ENCODE measurements at regions not wholly inside any gene's neighbourhood (a gene's known extent, or its start where the extent isn't known, plus 50 kb on each side); places are given as distances from the start of the nearest gene placed in this dataset. TPM values are rescaled to one million over a fixed set of nuclear protein-coding genes. Genes with fewer than 3 reads are reported as not detected.
"Not testable (repeated sequence)": the region's sequence is repeated elsewhere in the genome, so short reads cannot be mapped to it uniquely, and the experiment has no call there.

DNA sequence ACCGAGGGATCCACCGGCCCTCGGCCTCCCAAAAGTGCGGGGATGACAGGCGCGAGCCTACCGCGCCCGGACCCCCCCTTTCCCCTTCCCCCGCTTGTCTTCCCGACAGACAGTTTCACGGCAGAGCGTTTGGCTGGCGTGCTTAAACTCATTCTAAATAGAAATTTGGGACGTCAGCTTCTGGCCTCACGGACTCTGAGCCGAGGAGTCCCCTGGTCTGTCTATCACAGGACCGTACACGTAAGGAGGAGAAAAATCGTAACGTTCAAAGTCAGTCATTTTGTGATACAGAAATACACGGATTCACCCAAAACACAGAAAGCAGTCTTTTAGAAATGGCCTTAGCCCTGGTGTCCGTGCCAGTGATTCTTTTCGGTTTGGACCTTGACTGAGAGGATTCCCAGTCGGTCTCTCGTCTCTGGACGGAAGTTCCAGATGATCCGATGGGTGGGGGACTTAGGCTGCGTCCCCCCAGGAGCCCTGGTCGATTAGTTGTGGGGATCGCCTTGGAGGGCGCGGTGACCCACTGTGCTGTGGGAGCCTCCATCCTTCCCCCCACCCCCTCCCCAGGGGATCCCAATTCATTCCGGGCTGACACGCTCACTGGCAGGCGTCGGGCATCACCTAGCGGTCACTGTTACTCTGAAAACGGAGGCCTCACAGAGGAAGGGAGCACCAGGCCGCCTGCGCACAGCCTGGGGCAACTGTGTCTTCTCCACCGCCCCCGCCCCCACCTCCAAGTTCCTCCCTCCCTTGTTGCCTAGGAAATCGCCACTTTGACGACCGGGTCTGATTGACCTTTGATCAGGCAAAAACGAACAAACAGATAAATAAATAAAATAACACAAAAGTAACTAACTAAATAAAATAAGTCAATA, 2093.4 kb upstream of the TPTE start:
- not testable (repeated sequence) for DNase-seq (ENCODE audit: low spot score in 2 of 2, unreplicated experiment in 2 of 2); H3K27ac Mint-ChIP-seq; H3K4me3 Mint-ChIP-seq; H3K36me3 Mint-ChIP-seq; H3K9me3 Mint-ChIP-seq; H3K27me3 Mint-ChIP-seq (ENCODE audit: low read depth); H3K4me1 Mint-ChIP-seq

DNA sequence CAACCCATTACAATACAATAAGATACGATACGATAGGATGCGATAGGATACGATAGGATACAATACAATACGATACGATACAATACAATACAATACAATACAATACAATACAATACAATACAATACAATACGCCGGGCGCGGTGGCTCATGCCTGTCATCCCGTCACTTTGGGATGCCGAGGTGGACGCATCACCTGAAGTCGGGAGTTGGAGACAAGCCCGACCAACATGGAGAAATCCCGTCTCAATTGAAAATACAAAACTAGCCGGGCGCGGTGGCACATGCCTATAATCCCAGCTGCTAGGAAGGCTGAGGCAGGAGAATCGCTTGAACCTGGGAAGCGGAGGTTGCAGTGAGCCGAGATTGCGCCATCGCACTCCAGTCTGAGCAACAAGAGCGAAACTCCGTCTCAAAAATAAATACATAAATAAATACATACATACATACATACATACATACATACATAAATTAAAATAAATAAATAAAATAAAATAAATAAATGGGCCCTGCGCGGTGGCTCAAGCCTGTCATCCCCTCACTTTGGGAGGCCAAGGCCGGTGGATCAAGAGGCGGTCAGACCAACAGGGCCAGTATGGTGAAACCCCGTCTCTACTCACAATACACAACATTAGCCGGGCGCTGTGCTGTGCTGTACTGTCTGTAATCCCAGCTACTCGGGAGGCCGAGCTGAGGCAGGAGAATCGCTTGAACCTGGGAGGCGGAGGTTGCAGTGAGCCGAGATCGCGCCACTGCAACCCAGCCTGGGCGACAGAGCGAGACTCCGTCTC, 2092.5 kb upstream of the TPTE start:
- not testable (repeated sequence) for H3K4me1 Mint-ChIP-seq; H3K27me3 Mint-ChIP-seq (ENCODE audit: low read depth); H3K36me3 Mint-ChIP-seq; H3K27ac Mint-ChIP-seq; H3K9me3 Mint-ChIP-seq; DNase-seq (ENCODE audit: low spot score in 2 of 2, unreplicated experiment in 2 of 2); H3K4me3 Mint-ChIP-seq

DNA sequence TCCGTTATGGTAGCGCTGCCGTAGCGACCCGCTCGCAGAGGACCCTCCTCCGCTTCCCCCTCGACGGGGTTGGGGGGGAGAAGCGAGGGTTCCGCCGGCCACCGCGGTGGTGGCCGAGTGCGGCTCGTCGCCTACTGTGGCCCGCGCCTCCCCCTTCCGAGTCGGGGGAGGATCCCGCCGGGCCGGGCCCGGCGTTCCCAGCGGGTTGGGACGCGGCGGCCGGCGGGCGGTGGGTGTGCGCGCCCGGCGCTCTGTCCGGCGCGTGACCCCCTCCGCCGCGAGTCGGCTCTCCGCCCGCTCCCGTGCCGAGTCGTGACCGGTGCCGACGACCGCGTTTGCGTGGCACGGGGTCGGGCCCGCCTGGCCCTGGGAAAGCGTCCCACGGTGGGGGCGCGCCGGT, 2086.7 kb upstream of the TPTE start:
- H3K4me1 Mint-ChIP-seq; H3K36me3 Mint-ChIP-seq; H3K9me3 Mint-ChIP-seq; DNase-seq (ENCODE audit: low spot score in 2 of 2, unreplicated experiment in 2 of 2); H3K27ac Mint-ChIP-seq; H3K4me3 Mint-ChIP-seq; H3K27me3 Mint-ChIP-seq (ENCODE audit: low read depth): not testable (repeated sequence)

DNA sequence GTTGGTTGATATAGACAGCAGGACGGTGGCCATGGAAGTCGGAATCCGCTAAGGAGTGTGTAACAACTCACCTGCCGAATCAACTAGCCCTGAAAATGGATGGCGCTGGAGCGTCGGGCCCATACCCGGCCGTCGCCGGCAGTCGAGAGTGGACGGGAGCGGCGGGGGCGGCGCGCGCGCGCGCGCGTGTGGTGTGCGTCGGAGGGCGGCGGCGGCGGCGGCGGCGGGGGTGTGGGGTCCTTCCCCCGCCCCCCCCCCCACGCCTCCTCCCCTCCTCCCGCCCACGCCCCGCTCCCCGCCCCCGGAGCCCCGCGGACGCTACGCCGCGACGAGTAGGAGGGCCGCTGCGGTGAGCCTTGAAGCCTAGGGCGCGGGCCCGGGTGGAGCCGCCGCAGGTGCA, 2078.3 kb upstream of the TPTE start:
- not testable (repeated sequence) for H3K36me3 Mint-ChIP-seq; DNase-seq (ENCODE audit: low spot score in 2 of 2, unreplicated experiment in 2 of 2); H3K27me3 Mint-ChIP-seq (ENCODE audit: low read depth); H3K4me1 Mint-ChIP-seq; H3K27ac Mint-ChIP-seq; H3K9me3 Mint-ChIP-seq; H3K4me3 Mint-ChIP-seq

DNA sequence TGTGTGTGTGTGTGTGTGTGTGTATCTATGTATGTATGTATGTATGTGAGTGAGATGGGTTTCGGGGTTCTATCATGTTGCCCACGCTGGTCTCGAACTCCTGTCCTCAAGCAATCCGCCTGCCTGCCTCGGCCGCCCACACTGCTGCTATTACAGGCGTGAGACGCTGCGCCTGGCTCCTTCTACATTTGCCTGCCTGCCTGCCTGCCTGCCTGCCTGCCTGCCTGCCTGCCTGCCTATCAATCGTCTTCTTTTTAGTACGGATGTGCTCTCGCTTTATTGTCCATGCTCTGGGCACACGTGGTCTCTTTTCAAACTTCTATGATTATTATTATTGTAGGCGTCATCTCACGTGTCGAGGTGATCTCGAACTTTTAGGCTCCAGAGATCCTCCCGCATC, 2071.6 kb upstream of the TPTE start:
- not testable (repeated sequence) for H3K27me3 Mint-ChIP-seq (ENCODE audit: low read depth); DNase-seq (ENCODE audit: low spot score in 2 of 2, unreplicated experiment in 2 of 2); H3K36me3 Mint-ChIP-seq; H3K9me3 Mint-ChIP-seq; H3K27ac Mint-ChIP-seq; H3K4me1 Mint-ChIP-seq; H3K4me3 Mint-ChIP-seq

DNA sequence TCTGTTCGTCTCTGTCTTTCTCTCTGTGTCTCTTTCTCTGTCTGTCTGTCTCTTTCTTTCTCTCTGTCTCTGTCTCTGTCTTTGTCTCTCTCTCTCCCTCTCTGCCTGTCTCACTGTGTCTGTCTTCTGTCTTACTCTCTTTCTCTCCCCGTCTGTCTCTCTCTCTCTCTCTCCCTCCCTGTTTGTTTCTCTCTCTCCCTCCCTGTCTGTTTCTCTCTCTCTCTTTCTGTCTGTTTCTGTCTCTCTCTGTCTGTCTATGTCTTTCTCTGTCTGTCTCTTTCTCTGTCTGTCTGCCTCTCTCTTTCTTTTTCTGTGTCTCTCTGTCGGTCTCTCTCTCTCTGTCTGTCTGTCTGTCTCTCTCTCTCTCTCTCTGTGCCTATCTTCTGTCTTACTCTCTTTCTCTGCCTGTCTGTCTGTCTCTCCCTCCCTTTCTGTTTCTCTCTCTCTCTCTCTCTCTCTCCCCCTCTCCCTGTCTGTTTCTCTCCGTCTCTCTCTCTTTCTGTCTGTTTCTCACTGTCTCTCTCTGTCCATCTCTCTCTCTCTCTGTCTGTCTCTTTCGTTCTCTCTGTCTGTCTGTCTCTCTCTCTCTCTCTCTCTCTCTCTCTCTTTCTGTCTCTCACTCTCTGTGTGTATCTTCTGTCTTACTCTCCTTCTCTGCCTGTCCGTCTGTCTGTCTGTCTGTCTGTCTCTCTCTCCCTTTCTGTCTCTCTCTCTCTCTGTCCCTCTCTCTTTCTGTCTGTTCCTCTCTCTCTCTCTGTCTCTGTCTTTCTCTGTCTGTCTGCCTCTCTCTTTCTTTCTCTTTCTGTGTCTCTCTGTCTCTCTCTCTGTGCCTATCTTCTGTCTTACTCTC, 2065.9 kb upstream of the TPTE start:
- not testable (repeated sequence) for H3K9me3 Mint-ChIP-seq; H3K27me3 Mint-ChIP-seq (ENCODE audit: low read depth); H3K36me3 Mint-ChIP-seq; H3K4me3 Mint-ChIP-seq; H3K27ac Mint-ChIP-seq; H3K4me1 Mint-ChIP-seq; DNase-seq (ENCODE audit: low spot score in 2 of 2, unreplicated experiment in 2 of 2)

DNA sequence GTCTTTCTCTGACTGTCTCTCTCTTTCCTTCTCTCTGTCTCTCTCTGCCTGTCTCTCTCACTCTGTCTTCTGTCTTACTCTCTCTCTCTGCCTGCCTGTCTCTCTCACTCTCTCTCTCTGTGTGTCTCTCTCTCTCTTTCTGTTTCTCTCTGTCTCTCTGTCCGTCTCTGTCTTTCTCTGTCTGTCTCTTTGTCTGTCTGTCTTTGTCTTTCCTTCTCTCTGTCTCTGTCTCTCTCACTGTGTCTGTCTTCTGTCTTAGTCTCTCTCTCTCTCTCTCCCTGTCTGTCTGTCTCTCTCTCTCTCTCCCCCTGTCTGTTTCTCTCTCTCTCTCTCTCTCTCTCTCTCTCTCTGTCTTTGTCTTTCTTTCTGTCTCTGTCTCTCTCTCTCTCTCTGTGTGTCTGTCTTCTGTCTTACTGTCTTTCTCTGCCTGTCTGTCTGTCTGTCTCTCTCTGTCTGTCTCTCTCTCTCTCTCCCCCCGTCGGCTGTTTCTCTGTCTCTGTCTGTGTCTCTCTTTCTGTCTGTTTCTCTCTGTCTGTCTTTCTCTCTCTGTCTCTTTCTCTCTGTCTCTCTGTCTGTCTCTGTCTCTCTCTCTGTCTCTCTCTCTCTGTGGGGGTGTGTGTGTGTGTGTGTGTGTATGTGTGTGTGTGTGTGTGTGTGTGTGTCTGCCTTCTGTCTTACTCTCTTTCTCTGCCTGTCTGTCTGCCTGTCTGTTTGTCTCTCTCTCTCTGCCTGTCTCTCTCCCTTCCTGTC, 2056.8 kb upstream of the TPTE start:
- not testable (repeated sequence) for DNase-seq (ENCODE audit: low spot score in 2 of 2, unreplicated experiment in 2 of 2); H3K4me3 Mint-ChIP-seq; H3K9me3 Mint-ChIP-seq; H3K4me1 Mint-ChIP-seq; H3K27ac Mint-ChIP-seq; H3K36me3 Mint-ChIP-seq; H3K27me3 Mint-ChIP-seq (ENCODE audit: low read depth)

DNA sequence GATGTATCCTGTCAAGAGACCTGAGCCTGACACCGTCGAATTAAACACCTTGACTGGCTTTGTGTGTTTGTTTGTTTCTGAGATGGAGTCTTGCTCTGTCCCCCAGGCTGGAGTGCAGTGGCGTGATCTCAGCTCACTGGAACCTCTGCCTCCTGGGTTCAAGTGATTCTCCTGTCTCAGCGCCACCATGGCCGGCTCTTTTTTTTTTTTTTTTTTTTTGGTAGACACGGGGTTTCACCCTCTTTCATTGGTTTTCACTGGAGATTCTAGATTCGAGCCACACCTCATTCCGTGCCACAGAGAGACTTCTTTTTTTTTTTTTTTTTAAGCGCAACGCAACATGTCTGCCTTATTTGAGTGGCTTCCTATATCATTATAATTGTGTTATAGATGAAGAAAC, 2054.7 kb upstream of the TPTE start:
- not testable (repeated sequence) for H3K27me3 Mint-ChIP-seq (ENCODE audit: low read depth); H3K36me3 Mint-ChIP-seq; H3K4me1 Mint-ChIP-seq; DNase-seq (ENCODE audit: low spot score in 2 of 2, unreplicated experiment in 2 of 2); H3K27ac Mint-ChIP-seq; H3K9me3 Mint-ChIP-seq; H3K4me3 Mint-ChIP-seq

Small RNA genes lying in the stretch of these regions (microRNA-seq; reads per million reads assigned to microRNA genes)
- gene MIR6724-3 (not detected), gene MIR6724-4 (not detected)

All from mesothelial cell of epicardium (in vitro differentiated cells).